ENCODE measurements at regions not wholly inside any gene's neighbourhood (a gene's known extent, or its start where the extent isn't known, plus 50 kb on each side); places are given as distances from the start of the nearest gene placed in this dataset.

DNA sequence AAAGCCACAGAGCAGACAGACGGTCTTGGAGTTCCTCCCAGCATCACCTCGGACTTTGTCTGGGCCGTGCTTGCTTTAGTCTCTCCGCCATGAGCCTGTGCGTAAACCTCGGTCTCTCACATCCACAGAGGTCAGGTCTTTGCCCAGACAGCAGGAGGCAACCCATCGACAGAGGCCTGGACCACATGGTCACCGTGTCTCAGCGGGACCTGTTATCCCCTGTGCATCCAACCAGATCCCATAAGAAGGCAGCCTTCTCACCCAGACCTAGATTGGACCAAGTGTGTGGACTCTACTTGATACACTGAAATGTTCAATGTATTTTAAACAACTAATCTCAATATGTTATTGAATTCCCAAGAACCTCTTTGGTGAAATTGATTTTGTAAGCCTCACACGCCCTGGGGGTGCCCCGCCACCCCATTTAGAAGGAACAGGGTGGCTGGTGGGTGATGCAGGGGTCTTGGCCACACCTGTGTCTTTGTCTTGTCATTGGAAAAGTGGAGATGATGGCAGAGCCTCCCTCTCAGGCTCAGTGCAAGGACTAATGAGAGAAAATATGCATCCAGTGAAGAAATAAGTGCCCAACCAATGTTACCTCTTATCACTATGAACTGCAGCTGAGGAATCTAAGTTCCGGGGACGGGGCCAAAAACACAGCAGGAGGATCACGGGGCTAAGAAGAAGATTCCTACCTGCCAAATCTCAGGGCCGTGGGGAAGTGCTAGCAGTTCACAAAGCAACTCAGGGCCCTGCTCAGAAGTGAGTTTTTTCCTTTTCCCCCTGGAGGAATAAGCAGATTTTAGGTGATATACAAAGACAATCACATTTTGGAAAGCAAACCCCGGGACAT is 101.6 kb upstream of the BACE2 start:
- TF ChIP-seq, protein P1, sequence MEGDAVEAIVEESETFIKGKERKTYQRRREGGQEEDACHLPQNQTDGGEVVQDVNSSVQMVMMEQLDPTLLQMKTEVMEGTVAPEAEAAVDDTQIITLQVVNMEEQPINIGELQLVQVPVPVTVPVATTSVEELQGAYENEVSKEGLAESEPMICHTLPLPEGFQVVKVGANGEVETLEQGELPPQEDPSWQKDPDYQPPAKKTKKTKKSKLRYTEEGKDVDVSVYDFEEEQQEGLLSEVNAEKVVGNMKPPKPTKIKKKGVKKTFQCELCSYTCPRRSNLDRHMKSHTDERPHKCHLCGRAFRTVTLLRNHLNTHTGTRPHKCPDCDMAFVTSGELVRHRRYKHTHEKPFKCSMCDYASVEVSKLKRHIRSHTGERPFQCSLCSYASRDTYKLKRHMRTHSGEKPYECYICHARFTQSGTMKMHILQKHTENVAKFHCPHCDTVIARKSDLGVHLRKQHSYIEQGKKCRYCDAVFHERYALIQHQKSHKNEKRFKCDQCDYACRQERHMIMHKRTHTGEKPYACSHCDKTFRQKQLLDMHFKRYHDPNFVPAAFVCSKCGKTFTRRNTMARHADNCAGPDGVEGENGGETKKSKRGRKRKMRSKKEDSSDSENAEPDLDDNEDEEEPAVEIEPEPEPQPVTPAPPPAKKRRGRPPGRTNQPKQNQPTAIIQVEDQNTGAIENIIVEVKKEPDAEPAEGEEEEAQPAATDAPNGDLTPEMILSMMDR (IDR thresholded peaks at IDR 0.05; ENCODE audit: control extremely low read depth, extremely low read depth, low read depth, missing control alignments): no peak
- no peak for DNase-seq (ENCODE audit: extremely low spot score)
- ChIA-PET CTCF (no interaction called here), POLR2A (no interaction called here)

DNA sequence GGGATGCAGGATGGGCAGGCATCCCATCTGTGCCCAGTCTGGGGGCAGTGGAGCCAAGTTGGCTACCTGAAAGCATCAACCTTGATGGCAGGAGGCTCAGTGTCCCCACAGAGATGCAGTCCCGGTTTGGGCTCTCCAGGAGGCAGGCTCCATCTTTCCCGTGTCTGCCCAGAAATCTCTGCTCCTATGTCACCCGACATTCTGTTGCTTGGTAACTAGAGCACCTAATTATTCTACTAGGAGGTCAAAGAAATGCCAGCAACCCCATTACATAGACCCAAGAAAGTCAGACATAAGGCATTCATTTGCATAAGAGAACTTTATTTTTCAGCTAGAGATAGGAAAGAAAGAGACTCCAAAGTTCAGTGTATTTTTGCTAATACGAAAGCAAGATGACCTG is 100.3 kb upstream of the BACE2 start:
- TF ChIP-seq, protein P1 (IDR thresholded peaks at IDR 0.05; ENCODE audit: control extremely low read depth, extremely low read depth, low read depth, missing control alignments): no peak
- ChIA-PET CTCF (interaction anchor here (0.6 kb wide), 1 partner anchor 10 kb away, joined by 3 read pairs; no protein-coding TSS in a partner anchor), POLR2A (no interaction called here)
- DNase-seq (ENCODE audit: extremely low spot score): no peak

DNA sequence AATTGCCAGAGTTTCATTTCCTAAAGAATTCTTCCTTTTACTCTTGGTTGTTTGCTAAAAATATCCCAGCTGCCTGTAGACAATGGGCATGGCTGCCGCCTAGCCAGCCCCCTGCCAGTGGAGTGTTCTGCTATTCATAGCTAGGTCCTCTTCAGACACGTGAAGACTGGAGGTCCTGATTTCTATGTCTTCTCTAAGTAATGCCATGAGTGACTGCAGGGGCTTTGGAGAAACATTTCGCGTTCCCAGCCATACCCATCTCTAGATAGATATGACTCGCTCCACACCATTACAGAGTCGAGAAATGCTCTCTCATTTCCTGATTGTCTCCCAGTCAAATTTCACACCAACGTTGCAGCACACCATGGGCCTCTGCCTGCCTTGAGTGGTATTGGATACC is 99.5 kb upstream of the BACE2 start:
- ChIA-PET POLR2A (no interaction called here), CTCF (interaction anchor here (0.7 to 1.2 kb wide), 4 partner anchors 9 to 1563 kb away, joined by 3 to 6 read pairs (median 5); no protein-coding TSS in a partner anchor)
- DNase-seq (ENCODE audit: extremely low spot score): no peak
- TF ChIP-seq, protein P1 (IDR thresholded peaks at IDR 0.05; ENCODE audit: control extremely low read depth, extremely low read depth, low read depth, missing control alignments): no peak

DNA sequence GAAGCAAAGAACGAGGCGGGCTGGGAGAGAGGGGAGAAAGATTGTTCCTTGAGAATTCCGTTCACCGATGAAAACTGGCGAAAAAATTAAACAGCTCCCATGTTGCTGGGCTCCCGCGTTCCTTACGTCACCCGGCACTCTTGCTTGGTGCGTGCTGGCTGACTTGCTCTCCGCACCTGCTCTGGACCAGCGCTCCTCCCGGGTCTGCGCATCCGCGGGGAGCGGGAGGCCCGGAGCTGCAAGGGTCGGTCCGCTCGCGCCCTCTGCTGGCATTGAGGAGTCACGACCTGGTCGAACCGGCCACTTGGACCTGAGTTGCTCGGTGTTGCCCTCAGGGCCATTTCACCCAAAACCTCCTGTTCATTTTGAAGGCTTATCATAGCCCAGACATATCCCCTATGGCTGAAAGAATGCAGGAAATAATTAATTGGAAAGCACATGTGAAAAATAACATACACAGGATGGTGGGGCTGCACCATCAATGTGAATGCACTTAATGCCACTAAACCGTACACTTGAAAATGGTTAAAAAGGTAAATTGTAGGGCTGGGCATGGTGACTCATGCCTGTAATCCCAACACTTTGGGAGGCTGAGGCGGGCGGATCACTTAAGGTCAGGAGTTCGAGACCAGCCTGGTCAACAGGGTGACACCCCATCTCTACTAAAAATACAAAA is 98.9 kb upstream of the BACE2 start:
- CTCF ChIA-PET: interaction anchor here (0.7 to 1.5 kb wide), 6 partner anchors 9 to 1564 kb away, joined by 3 to 6 read pairs (median 4); no protein-coding TSS in a partner anchor

DNA sequence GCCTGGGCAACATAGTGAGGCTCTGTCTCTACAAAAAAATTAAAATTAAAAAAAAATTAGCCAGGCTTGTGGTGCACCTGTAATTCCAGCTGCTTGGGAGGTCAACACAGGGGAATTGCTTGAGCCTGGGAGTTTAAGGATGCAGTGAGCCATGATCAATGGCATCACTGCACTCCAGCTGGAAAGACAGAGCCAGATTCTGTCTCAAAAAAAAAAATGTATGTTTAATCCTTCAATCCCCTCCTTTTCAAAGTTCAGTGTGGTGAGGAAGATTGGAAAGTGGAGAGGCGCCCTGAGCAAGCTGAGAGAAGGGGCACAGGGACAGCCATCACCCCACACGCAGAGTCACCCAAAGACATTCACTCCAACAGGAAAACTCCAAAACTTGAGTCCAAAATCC is 97.7 kb upstream of the BACE2 start:
- TF ChIP-seq, protein P1 (IDR thresholded peaks at IDR 0.05; ENCODE audit: control extremely low read depth, extremely low read depth, low read depth, missing control alignments): no peak
- no peak for DNase-seq (ENCODE audit: extremely low spot score)
- POLR2A ChIA-PET: no interaction called here
- CTCF ChIA-PET: interaction anchor here (1.5 kb wide), 1 partner anchor 24 kb away, joined by 3 read pairs; no protein-coding TSS in a partner anchor

More for the DNA sequence above, 98.9 kb upstream of the BACE2 start:
- peak; percentile 70 for DNase-seq (ENCODE audit: extremely low spot score)
- TF ChIP-seq, protein P1 (IDR thresholded peaks at IDR 0.05; ENCODE audit: control extremely low read depth, extremely low read depth, low read depth, missing control alignments): peak; percentile 79
- POLR2A ChIA-PET: no interaction called here

DNA sequence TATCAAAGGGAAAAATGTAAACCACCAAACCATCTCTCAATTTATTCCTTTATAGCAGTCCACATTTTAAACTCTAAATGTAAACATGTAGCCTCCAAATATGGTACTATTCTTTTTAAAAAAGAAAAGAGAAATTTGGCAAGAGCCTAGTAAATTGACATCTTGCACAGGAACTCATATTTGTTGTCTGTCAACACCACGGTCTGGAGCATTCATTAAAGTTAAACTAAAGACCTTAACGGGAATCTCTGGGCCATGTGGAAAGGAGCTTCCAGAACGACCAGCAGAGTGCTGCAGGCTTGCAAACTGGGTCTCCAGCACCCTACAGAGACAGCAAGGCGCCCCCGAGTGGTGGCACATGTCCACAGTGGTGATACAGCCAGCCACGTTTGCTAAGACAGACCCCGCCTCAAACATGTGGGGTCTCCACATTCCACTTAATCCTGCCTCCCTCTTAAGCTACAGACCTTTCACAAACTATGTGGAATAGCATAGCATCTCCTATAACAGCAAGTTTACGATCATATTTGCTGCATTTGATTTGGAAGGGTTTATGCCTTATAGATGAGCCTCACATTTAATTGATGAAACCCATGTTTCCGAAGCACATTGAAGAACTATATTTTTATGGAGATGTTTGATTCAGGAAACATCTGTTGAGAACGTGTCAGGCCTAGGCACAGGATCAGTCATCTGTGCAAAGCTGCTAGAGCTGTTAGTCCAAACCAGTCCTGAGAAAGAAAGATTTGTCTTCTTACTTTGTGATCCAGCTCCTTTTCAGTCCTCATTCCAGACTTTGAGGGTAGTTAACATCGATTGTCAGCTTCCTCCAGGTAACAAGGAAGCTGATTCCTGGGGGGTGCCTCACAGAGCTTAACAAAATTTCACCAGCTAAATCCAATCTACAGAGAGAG is 96.4 kb upstream of the BACE2 start:
- ChIA-PET CTCF (no interaction called here), POLR2A (no interaction called here)
- TF ChIP-seq, protein P1 (IDR thresholded peaks at IDR 0.05; ENCODE audit: control extremely low read depth, extremely low read depth, low read depth, missing control alignments): no peak
- no peak for DNase-seq (ENCODE audit: extremely low spot score)
